D721Med (cell line): ENCODE measurements at regions not wholly inside any gene's neighbourhood (a gene's known extent, or its start where the extent isn't known, plus 50 kb on each side); places are given as distances from the start of the nearest gene placed in this dataset.

Source experiments
- DNase-seq: peaks from one replicate; pipeline ENCODE4 v3.0.0; 2011; ENCODE audit warnings: low spot score; ENCODE audit not compliant: insufficient read length
- FAIRE-seq: peaks from 2 replicates; lab custom pipeline; 2011; peaks lifted over from hg19 to GRCh38; lab: Jason Lieb, UNC
- TF ChIP-seq, protein P1 (sequence below): IDR thresholded peaks from 2 replicates; pipeline ENCODE4 v1.5.1; 2012; ENCODE audit warnings: mild to moderate bottlenecking, control low read depth; ENCODE audit not compliant: insufficient read depth; ENCODE audit errors: missing control alignments

DNA sequence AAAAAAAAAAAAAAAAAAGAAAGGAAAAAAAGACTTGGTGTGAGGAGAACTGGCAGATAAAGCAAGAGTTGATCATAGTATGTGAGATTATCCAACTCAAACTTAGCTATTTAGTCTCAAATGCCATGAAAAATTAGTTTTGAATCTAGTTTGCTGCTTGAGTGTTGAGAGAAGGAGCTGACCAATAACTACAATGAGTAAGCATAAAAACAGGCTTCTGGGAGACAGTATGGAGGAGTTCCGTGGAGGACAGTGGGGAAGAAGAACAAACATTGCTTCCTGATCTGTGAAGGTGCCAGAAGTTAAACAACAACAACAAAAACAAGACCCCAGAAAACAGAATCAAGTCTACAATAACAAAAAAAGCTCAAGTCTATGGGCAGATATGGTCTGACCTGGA is 317.1 kb upstream of the POT1 start:
- TF ChIP-seq, protein P1, sequence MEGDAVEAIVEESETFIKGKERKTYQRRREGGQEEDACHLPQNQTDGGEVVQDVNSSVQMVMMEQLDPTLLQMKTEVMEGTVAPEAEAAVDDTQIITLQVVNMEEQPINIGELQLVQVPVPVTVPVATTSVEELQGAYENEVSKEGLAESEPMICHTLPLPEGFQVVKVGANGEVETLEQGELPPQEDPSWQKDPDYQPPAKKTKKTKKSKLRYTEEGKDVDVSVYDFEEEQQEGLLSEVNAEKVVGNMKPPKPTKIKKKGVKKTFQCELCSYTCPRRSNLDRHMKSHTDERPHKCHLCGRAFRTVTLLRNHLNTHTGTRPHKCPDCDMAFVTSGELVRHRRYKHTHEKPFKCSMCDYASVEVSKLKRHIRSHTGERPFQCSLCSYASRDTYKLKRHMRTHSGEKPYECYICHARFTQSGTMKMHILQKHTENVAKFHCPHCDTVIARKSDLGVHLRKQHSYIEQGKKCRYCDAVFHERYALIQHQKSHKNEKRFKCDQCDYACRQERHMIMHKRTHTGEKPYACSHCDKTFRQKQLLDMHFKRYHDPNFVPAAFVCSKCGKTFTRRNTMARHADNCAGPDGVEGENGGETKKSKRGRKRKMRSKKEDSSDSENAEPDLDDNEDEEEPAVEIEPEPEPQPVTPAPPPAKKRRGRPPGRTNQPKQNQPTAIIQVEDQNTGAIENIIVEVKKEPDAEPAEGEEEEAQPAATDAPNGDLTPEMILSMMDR = no peak
- FAIRE-seq (no peak), DNase-seq (no peak)

DNA sequence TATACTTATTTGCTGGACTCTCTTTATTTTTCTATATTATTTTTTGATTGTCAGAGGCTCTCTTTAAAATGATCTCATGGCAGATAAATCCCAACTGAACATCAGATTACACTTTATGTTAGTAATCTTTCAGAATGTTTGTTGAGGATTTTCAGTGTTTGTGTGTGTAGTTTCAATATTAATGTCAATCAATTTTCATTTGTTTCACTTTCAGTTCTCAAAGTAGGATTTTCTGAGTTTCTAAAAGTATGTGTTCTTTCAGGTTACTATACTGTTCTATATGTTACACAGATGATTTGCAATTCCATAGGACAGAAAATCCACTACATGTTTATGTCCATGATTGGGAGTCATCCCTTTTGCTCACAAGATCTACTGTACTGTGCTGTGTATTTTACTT is 311.9 kb upstream of the POT1 start:
- DNase-seq (no peak), FAIRE-seq (peak; percentile 32)
- TF ChIP-seq, protein P1 = no peak

DNA sequence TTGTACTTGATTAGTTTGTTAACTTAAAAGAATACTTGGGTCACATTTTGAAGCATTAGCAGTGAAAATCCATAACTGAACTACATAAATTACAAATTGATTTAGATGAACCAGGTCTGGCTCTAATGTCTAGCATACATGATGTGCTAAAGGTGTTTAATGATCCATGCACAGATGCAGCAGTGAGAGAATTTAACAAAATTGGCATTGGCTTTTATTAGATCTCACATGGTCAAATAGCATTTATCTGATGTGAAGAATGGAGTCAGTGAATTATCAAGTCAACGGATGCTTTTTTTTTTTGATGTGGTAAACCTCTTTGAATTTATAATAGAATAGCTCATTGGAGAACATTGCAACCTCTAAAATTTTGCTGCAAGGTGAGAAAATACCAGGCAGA is 293.0 kb upstream of the POT1 start:
- DNase-seq (no peak), FAIRE-seq (peak; percentile 55)
- TF ChIP-seq, protein P1 = no peak

DNA sequence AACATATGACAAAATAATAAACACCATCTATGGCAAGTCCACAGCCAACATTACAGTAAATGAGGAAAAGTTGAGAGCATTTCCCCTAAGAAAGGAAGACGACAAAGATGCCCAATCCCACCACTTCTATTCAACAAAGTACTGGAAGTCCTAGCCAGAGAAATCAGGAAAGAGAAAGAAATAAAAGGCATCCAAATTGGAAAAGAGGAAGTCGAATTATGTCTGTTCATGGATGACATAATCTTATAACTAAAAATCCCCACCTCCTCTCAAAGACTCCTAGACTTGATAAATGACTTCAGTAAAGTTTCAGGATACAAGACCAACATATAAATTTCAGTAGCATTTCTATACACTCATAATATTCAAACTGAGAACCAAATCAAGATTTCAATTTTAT is 288.5 kb upstream of the POT1 start:
- DNase-seq (no peak), FAIRE-seq (peak; percentile 16)

DNA sequence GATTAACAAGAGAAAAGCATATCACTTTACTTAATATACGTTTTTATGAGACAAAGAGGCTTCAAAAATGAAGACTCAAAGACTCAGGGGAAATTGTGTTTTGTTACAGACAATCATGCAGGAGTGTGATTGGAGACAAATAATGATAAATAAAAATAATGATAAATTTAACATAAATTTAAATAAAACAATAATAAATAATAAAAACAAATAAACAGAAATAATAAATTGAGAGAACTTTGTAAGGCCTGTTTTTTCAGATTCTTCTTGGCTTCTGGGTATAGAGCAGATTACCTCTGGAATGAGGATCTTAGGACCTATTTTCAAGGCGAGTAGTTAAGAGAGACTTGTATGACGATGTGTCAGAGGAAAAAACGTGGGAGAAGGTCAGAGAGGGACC is 271.4 kb upstream of the POT1 start:
- no peak for FAIRE-seq
- no peak for DNase-seq
- TF ChIP-seq, protein P1 = no peak

More for the DNA sequence above, 288.5 kb upstream of the POT1 start:
- TF ChIP-seq, protein P1 = no peak

DNA sequence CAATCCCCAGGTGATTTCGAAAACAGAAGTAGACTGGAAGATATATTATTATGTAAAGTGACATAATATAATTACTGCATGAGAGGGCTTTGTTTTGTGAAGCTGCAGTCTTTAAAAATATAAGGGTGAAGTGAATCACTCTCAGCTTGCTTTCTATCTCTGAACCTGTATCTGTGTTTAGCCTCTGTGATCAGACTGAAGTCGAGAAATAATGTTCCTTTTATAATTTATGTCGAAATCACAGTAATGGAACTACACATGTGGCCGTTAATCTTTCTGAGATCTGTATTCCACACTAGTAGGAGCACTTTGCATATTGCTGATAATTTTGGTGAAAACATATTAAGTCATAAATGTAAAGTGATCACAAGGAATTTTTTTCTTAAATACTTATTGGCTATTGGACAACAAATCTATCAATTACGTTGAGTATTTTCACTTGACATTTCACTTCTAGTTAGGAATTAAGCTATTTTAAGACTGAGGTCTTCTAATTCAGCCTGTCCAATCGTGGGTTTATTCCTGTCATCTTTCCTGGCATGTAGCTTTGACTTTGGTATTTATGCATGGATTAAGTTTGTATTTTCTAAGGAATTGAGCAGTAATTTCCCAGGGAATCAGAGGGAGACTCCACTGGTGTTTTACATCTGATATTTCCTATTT is 268.2 kb upstream of the POT1 start:
- no peak for DNase-seq
- FAIRE-seq = no peak
- TF ChIP-seq, protein P1 = no peak

DNA sequence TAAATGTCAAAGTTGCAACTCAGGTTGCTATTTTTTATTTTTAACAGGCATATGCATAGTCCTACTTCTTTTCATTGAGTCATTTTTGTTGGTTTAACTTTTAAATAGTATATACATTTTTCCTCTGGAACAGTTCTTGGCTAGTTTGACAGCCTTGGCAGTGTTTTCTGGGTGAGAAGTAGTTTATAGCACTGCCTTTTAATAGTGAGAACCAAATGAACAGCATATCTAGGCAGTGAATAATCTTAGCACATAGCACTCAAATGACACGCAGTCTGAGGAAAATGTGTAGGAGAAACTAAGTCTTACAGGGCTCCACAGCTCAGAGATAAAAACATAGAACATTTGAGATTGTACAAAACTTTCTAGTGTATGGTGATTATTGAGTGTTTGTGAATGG is 265.5 kb upstream of the POT1 start:
- no peak for DNase-seq
- no peak for FAIRE-seq
- TF ChIP-seq, protein P1 = no peak
